Activated naive CD4-positive, alpha-beta T cell treated with anti-CD3 and anti-CD28 coated beads for 36 hours (primary cell): ENCODE measurements at regions not wholly inside any gene's neighbourhood (a gene's known extent, or its start where the extent isn't known, plus 50 kb on each side); places are given as distances from the start of the nearest gene placed in this dataset.

ENCODE experiments used
- CTCF ChIA-PET: fragments of 350-600 bp; sonication (Branson Sonifier 250); formaldehyde crosslinking; loops from one replicate; lab custom pipeline; 2021; ENCODE audit warnings: antibody characterized with exemption; lab: Charles Lee
- DNase-seq: peaks from one replicate; pipeline ENCODE4 v3.0.0-alpha.2; 2020
- H3K27ac Mint-ChIP-seq: one replicate; pipeline ENCODE4 v1.8.0; 2021; ENCODE audit warnings: mild to moderate bottlenecking, mixed read lengths
- H3K27me3 Mint-ChIP-seq: one replicate; pipeline ENCODE4 v1.8.0; 2021; ENCODE audit warnings: low read depth, mixed read lengths
- H3K36me3 Mint-ChIP-seq: one replicate; pipeline ENCODE4 v1.8.0; 2021; ENCODE audit warnings: low read depth, mixed read lengths
- H3K4me1 Mint-ChIP-seq: one replicate; pipeline ENCODE4 v1.8.0; 2021; ENCODE audit warnings: low read depth, mixed read lengths
- H3K4me3 Mint-ChIP-seq: one replicate; pipeline ENCODE4 v1.8.0; 2021; ENCODE audit warnings: mild to moderate bottlenecking, moderate library complexity, mixed read lengths
- H3K9me3 Mint-ChIP-seq: one replicate; pipeline ENCODE4 v1.8.0; 2021; ENCODE audit warnings: mixed read lengths
- intact Hi-C: fragments of 100-400 bp; cut with micrococcal nuclease; formaldehyde crosslinking; loops from one replicate; pipeline ENCODE4 v1.15.1; 2023

GRCh38 chr14:100409651-100410050, 86.5 kb downstream of the SLC25A47 start:
- no peak overlapping the region for H3K4me3 Mint-ChIP-seq
- intact Hi-C loops: no loop called here
- H3K9me3 Mint-ChIP-seq: no peaks in the 10 kb centered on the region

GRCh38 chr14:100410056-100410565, 87.0 kb downstream of the SLC25A47 start:
- intact Hi-C loops: no loop called here
- no peak for DNase-seq
- peaks cover 23% of the 10 kb centered on the region for H3K4me1 Mint-ChIP-seq
- no peaks in the 10 kb centered on the region for H3K36me3 Mint-ChIP-seq
- H3K4me3 Mint-ChIP-seq: no peak overlapping the region
- no peaks in the 10 kb centered on the region for H3K9me3 Mint-ChIP-seq
- no peaks in the 10 kb centered on the region for H3K27me3 Mint-ChIP-seq
- no peak overlapping the region for H3K27ac Mint-ChIP-seq
- CTCF ChIA-PET: interaction anchor here (0.6 kb wide), 1 partner anchor 15 kb away, joined by 6 read pairs; no protein-coding TSS in a partner anchor

More at GRCh38 chr14:100409651-100410050, 86.5 kb downstream of the SLC25A47 start:
- no peaks in the 10 kb centered on the region for H3K36me3 Mint-ChIP-seq
- H3K4me1 Mint-ChIP-seq: peaks cover 25% of the 10 kb centered on the region
- no peak for DNase-seq
- CTCF ChIA-PET: no interaction called here
- H3K27me3 Mint-ChIP-seq: no peaks in the 10 kb centered on the region
- H3K27ac Mint-ChIP-seq: no peak overlapping the region

GRCh38 chr14:100413699-100414098, 90.6 kb downstream of the SLC25A47 start:
- no peaks in the 10 kb centered on the region for H3K4me1 Mint-ChIP-seq
- DNase-seq: no peak
- H3K9me3 Mint-ChIP-seq: no peaks in the 10 kb centered on the region
- H3K27me3 Mint-ChIP-seq: no peaks in the 10 kb centered on the region
- H3K27ac Mint-ChIP-seq: no peak overlapping the region
- intact Hi-C loops: no loop called here
- no peaks in the 10 kb centered on the region for H3K36me3 Mint-ChIP-seq
- CTCF ChIA-PET: no interaction called here
- H3K4me3 Mint-ChIP-seq: no peak overlapping the region

- peaks cover 2% of the 10 kb centered on the region for H3K9me3 Mint-ChIP-seq
- CTCF ChIA-PET: no interaction called here
- intact Hi-C loops: no loop called here
- no peak overlapping the region for H3K4me3 Mint-ChIP-seq
- no peaks in the 10 kb centered on the region for H3K27me3 Mint-ChIP-seq
- no peak overlapping the region for H3K27ac Mint-ChIP-seq
- DNase-seq: no peak
- no peaks in the 10 kb centered on the region for H3K4me1 Mint-ChIP-seq
- peaks cover 2% of the 10 kb centered on the region for H3K36me3 Mint-ChIP-seq
Measured at GRCh38 chr14:100415226-100415625, 92.1 kb downstream of the SLC25A47 start.

- Mint-ChIP-seq H3K36me3 (peaks cover 2% of the 10 kb centered on the region), H3K27ac (no peak overlapping the region), H3K27me3 (no peaks in the 10 kb centered on the region), H3K4me1 (no peaks in the 10 kb centered on the region), H3K4me3 (no peak overlapping the region), H3K9me3 (peaks cover 2% of the 10 kb centered on the region)
- intact Hi-C loops: no loop called here
- CTCF ChIA-PET: no interaction called here
- no peak for DNase-seq
Measured at GRCh38 chr14:100416081-100416680, 93.0 kb downstream of the SLC25A47 start.

- peaks cover 2% of the 10 kb centered on the region for H3K36me3 Mint-ChIP-seq
- no peak for DNase-seq
- CTCF ChIA-PET: no interaction called here
- intact Hi-C loops: no loop called here
- no peak overlapping the region for H3K4me3 Mint-ChIP-seq
- no peaks in the 10 kb centered on the region for H3K4me1 Mint-ChIP-seq
- peaks cover 2% of the 10 kb centered on the region for H3K9me3 Mint-ChIP-seq
- no peaks in the 10 kb centered on the region for H3K27me3 Mint-ChIP-seq
- H3K27ac Mint-ChIP-seq: no peak overlapping the region
Measured at GRCh38 chr14:100416921-100417860, 94.1 kb downstream of the SLC25A47 start.

- Mint-ChIP-seq H3K27me3 (no peaks in the 10 kb centered on the region), H3K4me1 (peaks cover 7% of the 10 kb centered on the region), H3K9me3 (peaks cover 2% of the 10 kb centered on the region), H3K27ac (no peak overlapping the region), H3K4me3 (no peak overlapping the region), H3K36me3 (peaks cover 2% of the 10 kb centered on the region)
- DNase-seq: no peak
- intact Hi-C loops: no loop called here
- CTCF ChIA-PET: interaction anchor here (0.9 kb wide), 1 partner anchor 30 kb away, joined by 3 read pairs; no protein-coding TSS in a partner anchor
Measured at GRCh38 chr14:100419856-100420255, 96.7 kb downstream of the SLC25A47 start.

GRCh38 chr14:100421756-100422470, 98.8 kb downstream of the SLC25A47 start:
- Mint-ChIP-seq H3K27me3 (no peaks in the 10 kb centered on the region), H3K9me3 (peaks cover 2% of the 10 kb centered on the region), H3K4me3 (no peak overlapping the region), H3K27ac (no peak overlapping the region), H3K36me3 (peaks cover 2% of the 10 kb centered on the region), H3K4me1 (peaks cover 11% of the 10 kb centered on the region)
- CTCF ChIA-PET: interaction anchor here (0.9 kb wide), 1 partner anchor 231 kb away, joined by 4 read pairs; no protein-coding TSS in a partner anchor
- intact Hi-C loops: no loop called here
- no peak for DNase-seq

- intact Hi-C loops: no loop called here
- Mint-ChIP-seq H3K27me3 (no peaks in the 10 kb centered on the region), H3K4me1 (peaks cover 11% of the 10 kb centered on the region), H3K9me3 (peaks cover 2% of the 10 kb centered on the region), H3K4me3 (no peak overlapping the region), H3K27ac (no peak overlapping the region), H3K36me3 (peaks cover 2% of the 10 kb centered on the region)
- DNase-seq: no peak
- CTCF ChIA-PET: no interaction called here
Measured at GRCh38 chr14:100422556-100423316, 99.6 kb downstream of the SLC25A47 start.

GRCh38 chr14:100423317-100424010, 100.3 kb downstream of the SLC25A47 start:
- Mint-ChIP-seq H3K4me3 (no peak overlapping the region), H3K27me3 (no peaks in the 10 kb centered on the region), H3K27ac (no peak overlapping the region), H3K4me1 (peaks cover 11% of the 10 kb centered on the region), H3K9me3 (peaks cover 2% of the 10 kb centered on the region), H3K36me3 (peaks cover 2% of the 10 kb centered on the region)
- DNase-seq: no peak
- CTCF ChIA-PET: no interaction called here
- intact Hi-C loops: no loop called here
